ENCODE measurements at regions not wholly inside any gene's neighbourhood (a gene's known extent, or its start where the extent isn't known, plus 50 kb on each side); places are given as distances from the start of the nearest gene placed in this dataset.

DNA sequence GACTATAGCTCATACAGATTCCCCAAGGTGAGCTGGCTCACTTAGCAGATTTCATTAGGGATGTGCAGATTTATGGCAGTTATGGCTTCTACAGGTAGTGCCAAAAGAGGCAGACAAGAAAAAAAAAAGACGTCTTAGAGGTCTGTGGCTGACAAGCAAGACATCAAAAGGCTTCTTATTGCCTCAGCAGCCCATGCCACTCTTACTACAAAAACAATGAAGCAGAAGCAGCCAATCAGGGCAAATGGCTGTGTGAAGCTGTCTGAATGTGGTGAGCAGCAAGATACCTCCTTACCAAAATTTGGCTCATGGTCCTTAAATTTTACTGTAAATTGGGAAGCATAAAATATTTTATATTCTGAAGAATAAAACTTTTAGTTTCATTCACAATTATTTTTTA, 557.5 kb upstream of the GOLIM4 start:
- DNase-seq (ENCODE audit: low read depth), result no peak

DNA sequence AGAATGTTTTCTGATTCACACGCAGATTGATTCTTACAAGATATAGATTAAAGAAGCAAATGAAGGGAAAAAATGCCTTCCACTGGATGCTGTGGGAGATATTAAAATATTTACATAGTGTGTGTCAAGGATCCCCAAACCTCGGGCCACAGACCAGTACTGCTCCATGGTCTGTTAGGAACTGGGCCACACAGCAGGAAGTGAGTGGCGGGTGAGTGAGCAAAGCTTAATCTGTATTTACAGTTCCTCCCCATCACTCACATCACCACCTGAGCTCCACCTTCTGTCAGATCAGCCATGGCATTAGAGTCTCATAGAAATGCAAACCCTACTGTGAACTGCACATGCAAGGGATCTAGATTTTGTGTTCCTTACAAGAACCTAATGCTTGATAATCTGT, 552.6 kb upstream of the GOLIM4 start:
- no peak for DNase-seq (ENCODE audit: low read depth)

DNA sequence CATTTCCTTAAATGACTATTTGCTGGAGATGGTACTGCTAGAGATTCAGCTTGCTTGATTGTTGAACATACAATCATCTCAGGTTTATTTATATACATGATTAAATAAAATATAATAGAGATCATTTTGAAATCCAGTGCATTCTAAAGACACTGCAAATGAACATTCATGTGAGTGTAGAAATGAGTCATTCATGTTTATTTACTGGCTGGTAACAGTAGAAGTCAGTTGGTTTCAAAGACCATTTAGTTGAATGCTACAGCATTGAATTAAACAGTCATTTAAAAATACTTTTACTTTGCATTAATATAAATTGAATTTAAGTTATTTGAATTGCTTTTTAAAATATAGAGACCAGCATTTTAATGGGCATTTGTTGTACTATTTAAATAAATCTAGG, 551.9 kb upstream of the GOLIM4 start:
- DNase-seq (ENCODE audit: low read depth), result no peak

DNA sequence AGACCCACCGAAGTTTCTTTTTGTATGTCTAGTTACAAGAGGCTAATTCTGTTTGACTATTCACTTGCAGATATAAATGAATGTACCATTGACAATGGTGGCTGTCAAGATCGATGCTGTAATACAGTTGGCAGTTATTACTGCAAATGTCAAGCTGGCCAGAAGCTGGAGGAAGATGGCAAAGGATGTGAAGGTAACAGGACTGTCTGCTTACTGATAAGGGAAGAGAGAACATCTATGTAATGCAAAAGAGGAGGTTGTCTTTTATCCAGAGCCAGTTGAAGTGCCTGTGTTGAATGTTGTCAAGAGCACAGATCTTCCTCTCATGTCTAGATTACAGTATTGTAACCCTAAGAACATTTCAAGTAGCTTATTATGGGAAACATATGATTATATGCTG, 549.5 kb upstream of the GOLIM4 start:
- DNase-seq (ENCODE audit: low read depth), result no peak

DNA sequence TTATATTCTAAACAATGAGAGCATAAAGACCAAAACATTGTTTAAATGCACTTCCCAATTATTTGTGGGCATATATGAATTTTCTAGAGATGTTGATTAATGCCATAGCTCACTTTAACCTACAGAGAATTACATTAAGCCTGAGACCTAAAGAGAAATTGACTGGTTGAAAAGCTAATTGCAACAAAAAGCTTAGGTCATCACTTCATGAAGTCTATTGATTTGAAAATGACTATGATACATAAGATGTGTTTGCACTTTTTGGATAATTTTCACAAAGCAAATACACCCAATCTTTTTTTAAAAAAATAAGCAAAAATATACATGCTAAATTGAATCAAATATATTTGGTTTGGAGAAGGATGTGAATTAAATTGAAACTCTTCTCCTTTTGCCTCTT, 532.8 kb upstream of the GOLIM4 start:
- no peak for DNase-seq (ENCODE audit: low read depth)

DNA sequence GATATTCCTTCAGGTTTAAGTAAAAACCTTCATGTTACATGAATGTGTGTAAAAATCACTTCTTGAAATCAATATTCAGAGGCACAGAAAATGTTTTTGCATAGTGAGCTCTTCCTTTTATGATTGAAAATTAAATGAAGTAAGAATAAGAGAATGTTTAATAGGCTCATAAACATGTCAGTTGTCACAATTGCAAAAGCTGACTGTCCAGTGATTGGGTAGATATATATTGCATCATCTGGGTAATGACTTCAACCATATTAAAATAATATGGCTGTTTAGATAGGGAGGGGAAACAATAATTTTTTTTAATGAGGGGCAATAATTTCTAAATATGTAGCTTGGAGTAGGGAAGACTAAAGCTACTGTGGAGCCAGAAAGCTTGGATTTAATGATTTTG, 529.8 kb upstream of the GOLIM4 start:
- no peak for DNase-seq (ENCODE audit: low read depth)

DNA sequence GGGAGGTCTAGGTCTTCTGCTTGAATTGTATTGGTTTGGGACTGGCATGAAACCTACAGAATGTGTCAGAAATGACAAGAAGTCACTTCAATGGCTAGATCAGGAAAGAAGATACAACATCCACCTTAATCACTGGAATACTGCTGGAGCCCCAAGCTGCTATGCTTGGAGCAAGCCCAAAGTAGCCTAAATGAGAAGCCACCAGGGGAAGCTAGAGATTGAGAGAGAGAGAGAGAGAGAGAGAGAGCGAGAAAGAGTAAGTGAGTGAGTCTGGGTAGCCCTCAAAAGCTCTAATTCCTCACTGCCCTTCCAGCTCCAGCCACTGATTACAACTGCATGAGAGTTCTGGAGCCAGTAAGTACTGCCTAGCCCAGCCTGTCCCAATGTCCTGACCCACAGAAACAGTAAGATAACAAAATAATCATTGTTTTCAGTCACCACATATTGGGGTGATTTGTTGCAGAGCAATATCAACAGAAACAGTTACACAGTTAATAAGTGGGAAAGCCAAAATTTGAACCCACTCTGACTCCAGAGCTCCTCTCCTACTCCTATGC, 529.2 kb upstream of the GOLIM4 start:
- no peak for DNase-seq (ENCODE audit: low read depth)

DNA sequence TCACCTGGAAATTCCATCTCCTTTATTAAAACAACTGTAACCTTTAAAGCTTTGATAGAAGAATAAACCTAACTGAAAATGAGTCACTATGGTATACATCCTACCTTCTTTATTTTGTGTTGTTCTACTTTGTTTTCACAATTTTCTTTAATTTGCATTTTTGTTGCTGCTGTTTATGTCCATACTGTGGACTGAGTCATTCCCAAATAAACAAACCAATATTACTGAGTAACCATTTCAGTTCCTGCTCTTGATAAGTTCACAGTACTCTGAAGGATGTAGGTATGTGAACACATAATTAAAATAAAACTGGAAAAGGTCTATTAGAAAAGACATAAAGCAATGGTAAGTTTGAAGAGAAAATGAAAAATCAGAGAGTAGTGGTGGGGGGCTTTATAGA, 528.5 kb upstream of the GOLIM4 start:
- no peak for DNase-seq (ENCODE audit: low read depth)

DNA sequence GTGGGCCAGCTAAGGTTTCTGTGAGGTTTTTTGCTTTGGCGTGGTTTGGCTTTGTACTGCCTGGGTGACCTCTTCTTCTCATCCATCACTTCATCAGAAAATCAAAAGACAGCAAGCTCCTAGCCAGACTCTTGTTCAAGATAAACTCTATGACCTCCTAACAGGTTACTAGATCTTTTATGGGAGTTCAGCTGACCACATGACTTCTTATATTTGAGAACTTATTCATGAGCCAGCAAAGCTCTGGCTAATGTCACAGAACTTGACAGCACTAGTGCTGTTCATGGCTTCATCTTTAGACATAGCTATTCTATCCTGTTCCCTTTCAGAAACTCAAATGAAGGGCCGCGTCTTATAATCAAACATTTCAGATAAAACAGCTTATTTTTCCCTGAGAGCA, 527.1 kb upstream of the GOLIM4 start:
- no peak for DNase-seq (ENCODE audit: low read depth)

DNA sequence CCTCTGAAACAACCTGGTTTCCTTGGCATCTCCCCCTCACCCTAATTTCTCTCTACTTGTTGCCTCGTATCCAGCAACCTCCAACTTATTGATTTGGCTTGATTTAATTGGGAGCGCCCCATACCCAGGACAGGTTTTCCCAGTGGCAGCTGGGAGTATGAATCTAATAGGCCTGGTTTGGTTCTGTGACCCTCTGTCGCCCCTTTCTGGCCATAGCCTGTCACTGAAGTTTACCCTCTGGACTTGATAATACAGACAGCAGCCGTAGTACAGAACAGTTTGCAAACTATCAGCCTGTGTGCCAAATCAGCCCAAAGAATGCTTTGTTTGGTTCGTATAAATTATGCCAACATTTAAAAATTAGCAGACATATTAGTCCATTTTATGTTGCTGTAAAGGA, 525.1 kb upstream of the GOLIM4 start:
- DNase-seq (ENCODE audit: low read depth), result no peak

DNA sequence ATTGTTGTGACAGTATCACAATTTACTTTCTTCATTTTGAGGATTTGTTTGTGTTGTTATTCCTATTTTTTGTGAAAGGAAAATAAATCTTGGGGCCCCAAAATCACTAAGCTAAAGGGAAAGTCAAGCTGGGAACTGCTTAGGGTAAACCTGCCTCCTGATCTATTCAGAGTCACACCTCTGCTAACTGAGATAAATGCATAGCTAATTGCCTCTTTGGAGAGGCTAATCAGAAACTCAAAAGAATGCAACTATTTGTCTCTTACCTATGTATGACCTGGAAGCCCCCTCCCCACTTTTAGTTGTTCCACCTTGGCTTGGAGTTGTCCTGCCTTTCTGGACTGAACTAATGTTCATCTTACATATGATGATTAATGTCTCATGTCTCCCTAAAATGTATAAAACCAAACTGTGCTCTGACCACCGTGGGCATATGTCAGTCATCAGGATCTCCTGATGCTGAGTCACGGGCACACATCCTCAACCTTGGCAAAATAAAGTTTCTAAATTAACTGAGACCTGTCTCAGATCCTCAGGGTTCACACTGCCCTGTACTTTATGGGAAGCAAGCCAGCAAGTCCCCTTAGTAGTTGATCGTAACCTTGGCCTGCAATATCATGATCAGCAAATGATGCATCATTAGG, 523.2 kb upstream of the GOLIM4 start:
- no peak for DNase-seq (ENCODE audit: low read depth)

DNA sequence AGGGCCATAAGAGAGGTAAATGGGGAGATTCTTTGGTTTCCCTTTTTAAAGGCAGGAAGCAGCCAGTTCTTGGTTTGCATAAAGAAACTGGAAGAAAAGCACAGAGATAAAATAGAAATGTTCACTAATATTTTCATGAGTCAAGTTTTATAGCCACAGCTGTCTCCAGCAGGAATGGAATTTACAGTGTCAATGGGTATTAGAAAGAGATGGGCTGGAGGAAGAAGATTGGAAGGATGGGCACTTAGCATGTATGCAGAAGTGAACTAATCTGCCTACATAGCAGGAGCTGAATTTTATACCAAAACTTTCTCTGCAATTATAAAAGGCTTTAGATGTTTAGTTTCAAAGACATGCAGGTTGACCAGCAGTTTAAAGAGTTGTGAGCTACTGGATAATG, 521.9 kb upstream of the GOLIM4 start:
- DNase-seq (ENCODE audit: low read depth), result no peak

DNA sequence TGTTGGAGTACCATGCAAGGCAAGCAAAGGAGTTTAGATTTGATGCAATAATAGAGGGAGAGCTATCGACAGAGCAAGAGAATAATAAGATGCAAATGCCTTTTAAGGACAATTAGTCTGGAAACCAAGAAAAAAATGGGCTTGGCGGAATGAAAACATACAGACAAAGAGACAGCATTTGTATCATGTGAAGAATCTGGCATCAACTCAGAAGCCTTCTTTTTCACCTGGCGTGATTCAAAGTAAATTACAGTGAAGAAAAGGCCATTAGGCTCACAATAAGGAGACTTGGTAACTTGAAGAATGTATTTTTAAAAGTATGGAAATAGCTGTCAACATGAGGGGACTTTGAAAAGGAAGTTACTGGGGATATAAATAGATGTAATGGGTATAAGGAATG, 521.2 kb upstream of the GOLIM4 start:
- no peak for DNase-seq (ENCODE audit: low read depth)

DNA sequence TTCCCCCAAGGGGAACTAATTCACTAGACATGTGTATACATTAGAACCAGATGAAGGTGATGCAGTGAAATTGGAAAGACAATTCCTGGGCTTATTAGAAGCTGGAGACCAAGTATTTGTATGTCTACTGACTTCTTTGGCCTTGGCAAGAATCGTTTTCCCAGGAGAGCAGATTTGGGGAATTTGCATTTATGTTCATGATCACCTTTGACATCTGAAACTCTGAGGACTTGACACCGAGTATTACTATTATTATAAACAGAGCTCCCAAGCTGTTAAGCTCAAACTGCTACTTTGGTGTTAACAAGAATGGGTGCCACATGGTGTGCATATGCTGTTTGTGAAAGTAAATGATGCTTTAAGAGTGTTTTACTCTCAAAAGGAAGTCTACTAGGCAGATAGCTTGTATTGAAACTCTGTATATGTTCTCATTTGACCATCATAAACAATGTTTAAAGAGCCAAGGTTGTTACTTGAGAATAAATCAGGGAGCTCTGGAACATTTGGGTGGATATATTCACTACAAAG, 519.8 kb upstream of the GOLIM4 start:
- no peak for DNase-seq (ENCODE audit: low read depth)

DNA sequence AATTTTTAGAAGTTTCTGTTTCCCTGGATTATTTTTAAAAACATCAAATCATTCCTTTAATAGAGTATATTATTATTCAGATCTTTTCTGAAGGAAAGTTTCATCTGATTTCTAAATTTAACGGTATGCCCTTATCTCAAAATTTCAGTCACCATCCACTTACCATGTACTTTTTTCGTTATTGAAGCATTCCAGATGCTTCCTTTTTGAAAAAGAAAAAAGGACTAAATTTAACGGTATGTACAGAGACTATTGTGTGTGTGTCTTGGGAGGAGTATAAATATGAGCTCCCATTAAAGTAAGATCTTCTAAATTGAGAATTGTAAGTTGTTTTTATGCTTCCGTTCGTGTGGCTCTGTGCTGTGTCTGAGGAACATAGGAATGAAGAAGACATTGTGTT, 517.4 kb upstream of the GOLIM4 start:
- no peak for DNase-seq (ENCODE audit: low read depth)

DNA sequence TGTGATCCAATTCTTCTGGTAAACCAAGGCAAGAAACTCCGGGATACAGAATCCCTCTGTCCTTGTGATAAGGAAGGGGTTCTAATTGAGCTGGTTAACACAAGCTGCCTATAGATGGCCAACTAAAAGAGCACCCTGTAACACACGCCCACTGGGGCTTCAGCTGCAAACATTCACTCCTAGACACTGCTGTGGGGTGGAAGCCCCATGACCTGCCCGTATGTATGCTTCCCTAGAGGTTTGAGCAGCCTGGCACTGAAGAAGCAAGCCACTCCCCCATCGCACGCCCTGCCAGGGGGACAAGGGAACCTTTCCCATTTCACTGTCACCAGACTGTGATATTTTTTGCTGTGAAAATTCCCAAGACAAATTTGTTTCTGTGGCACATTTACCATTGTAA, 516.9 kb upstream of the GOLIM4 start:
- DNase-seq (ENCODE audit: low read depth), result no peak

DNA sequence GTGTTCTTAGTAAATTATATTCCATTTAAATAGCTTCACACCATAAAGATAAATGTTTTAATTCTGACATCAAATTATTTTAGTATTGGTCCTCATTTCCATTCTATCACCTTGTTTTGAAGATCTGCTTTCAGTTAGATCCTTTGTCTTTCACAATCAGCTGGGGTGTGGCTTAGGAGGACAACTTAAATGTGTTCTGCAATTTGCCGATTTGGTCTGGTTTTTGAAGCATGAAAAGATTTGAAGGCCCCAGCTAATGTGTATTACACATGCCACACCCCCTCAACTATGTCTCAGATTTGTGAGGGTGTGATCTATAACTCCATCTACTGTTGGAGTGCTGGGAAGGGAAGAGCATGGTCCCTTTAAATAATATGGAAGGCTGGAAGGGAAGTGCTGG, 516.1 kb upstream of the GOLIM4 start:
- DNase-seq (ENCODE audit: low read depth), result no peak

DNA sequence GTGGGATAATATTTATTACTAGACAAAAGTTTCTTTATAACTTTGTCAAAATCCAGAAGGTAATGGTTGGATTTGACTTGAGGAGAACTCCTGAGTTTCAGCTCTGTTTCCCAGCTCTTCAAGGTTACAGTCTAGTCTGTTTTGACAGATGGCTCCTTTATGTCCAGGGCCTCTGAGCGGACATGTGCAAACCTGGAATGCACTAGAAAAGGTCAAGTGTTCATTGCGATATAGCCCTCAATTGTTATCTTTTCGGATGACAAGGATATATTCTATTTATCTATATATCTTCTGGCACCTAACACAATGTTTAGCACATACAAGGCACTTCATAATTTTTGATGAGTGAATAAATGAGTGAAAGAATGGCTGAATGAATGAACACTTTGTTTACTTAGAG, 513.2 kb upstream of the GOLIM4 start:
- DNase-seq (ENCODE audit: low read depth), result no peak

DNA sequence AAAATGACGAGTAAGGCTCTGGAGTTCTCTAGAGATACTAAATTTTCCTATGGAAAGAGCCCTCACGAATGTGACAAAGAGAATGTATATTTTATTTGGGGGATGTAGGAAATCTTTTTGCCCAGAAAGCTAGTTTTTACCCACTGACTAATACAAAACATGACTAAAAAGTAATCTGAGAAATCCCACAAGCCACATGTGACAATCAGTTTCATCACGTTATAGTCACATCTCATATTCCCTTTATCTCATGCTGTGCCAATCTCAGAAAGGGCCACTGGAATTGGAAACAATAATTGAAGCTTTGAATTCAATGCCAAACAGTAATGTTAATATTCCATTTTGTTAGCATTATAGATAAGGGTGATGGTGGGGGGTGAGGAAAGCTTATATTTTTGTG, 509.0 kb upstream of the GOLIM4 start:
- no peak for DNase-seq (ENCODE audit: low read depth)

DNA sequence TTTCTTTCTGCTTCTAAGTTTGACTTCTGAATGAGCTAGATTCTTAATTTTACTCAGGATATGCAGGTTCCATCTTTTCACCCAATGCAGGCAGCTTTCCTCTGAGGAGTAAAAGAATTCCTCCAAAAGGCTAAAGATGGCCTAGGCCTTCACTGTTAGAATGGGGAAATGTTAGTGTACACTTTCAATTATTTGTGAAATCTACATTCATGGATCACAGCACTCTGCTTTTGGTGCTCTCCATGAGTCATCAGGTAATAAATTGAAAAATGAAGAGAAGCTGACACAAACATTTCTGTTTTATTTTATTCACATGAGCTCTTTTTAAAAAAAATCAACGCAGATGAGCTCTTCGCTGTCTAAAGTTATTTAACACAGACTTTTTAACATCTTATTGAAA, 502.5 kb upstream of the GOLIM4 start:
- no peak for DNase-seq (ENCODE audit: low read depth)

DNA sequence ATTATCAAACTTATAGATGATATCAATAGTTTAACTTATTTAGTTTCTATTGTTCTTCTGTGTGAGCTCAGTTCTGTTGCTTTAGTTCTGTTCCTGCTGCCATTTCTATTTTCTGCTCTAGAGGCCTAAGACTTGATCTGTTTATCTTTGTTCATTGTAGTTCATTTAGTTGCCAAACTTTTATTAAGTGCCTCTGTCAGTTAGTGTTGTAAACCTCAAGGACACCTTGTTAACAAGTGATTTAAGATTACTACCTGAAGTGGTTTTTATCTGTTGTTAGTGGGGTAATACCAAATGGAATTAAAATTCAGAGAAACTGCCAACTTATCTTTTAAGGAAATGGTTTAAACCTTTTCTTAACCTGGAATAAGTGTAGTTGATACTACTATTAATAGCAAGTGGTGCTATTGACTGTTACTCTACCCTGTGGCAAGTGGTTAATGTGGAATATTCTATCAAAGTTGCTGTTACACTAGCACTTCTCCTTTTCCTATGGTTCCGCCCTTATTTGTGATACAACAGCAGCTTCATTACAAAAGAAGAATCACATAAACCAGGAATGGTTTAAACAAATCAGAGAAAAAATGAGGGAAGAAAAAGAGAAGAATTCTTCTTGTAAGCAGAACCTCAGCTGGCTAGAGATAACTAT, 500.6 kb upstream of the GOLIM4 start:
- DNase-seq (ENCODE audit: low read depth), result no peak

DNA sequence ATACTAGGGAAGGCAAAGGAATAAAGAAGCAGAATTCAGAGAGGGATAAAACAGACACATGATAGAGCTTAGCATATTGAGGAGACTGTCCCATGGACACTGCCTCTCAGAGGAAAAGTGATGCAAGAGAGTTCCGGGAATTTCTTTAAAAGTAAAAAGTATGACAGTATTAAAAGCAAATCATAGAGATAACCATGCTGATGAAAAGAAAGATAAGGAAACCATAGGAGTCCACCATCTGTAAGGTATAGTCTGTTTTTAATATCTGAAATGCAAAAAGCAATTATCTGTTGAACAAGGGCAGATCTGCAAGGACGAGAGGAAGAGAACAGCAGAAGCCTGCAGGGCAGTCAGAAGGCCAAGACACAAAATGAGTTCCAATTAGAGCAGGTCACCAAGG, 495.9 kb upstream of the GOLIM4 start:
- no peak for DNase-seq (ENCODE audit: low read depth)

DNA sequence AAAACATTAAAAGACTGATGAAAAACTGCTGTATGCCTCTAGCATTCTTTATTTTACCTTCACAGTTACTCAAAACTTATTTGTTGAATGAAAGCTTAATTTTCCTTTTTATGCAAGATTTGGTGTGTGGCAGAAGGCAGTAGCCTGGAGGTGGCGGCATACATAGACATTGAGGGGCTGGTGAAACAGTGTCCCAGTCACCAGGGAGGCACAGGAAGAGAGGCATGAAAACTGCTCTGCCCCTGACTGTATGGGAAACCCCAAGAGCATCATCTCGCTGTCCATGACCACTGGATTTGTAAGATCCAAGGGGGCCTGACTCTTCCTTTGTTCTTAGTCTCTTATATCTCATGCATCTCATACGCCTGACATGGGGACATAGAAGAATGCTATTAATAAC, 493.7 kb upstream of the GOLIM4 start:
- DNase-seq (ENCODE audit: low read depth), result no peak

DNA sequence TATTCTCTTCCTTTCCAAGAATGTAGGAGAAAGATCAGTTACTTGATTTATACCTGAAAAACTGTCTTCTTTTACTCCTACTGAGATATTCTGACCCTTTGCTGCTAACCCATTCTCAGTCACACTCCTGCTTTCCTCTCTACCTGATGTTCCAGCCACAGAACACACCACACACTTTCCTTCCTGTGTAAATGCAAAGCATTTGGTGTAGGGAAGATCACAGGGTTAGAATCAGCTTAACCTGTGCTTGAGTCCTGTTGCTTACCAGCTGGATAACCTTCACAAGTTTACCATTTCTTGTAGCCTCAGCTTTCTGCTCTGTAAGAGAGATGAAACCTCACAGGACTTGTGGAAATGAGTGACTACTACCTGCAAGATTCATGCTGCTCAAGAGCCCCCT, 489.8 kb upstream of the GOLIM4 start:
- no peak for DNase-seq (ENCODE audit: low read depth)

Data from amniotic epithelial cell (primary cell).